GM12864 (cell line): ENCODE measurements at regions not wholly inside any gene's neighbourhood (a gene's known extent, or its start where the extent isn't known, plus 50 kb on each side); places are given as distances from the start of the nearest gene placed in this dataset.
"Not testable (repeated sequence)": the region's sequence is repeated elsewhere in the genome, so short reads cannot be mapped to it uniquely, and the experiment has no call there.

Source experiments
- DNase-seq: peaks from one replicate; pipeline ENCODE4 v3.0.0-alpha.2; 2011; ENCODE audit warnings: low read depth
- H3K4me3 ChIP-seq: 2 replicates; pipeline ENCODE4 v1.5.1; 2011; ENCODE audit warnings: mild to moderate bottlenecking, low read depth, low read length, control low read depth
- TF ChIP-seq, protein P1 (sequence below): IDR thresholded peaks from 2 replicates; pipeline ENCODE4 v1.5.1; 2011; ENCODE audit warnings: low read depth, mild to moderate bottlenecking, moderate library complexity, low read length, control low read depth, inconsistent platforms; ENCODE audit errors: missing control alignments

DNA sequence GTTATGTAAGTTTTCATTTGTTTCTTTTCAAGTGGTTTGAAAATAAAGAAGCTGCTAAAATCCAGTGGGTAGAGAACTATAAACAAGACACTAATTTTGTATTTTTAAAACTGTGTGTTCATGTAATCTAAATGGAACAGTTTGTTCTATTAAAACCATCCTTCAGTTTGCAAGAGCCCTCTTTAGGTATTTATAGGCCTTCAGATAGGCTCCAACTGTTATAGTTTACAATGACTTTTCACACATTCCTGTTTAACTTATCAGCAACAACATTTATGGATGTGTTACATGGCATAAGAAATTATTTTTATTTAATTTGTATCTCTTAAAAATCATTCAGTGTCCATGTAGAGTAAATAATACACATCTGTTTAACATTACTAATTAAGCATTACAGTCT is 126.7 kb upstream of the SLCO6A1 start:
- DNase-seq, result no peak
- TF ChIP-seq, protein P1, sequence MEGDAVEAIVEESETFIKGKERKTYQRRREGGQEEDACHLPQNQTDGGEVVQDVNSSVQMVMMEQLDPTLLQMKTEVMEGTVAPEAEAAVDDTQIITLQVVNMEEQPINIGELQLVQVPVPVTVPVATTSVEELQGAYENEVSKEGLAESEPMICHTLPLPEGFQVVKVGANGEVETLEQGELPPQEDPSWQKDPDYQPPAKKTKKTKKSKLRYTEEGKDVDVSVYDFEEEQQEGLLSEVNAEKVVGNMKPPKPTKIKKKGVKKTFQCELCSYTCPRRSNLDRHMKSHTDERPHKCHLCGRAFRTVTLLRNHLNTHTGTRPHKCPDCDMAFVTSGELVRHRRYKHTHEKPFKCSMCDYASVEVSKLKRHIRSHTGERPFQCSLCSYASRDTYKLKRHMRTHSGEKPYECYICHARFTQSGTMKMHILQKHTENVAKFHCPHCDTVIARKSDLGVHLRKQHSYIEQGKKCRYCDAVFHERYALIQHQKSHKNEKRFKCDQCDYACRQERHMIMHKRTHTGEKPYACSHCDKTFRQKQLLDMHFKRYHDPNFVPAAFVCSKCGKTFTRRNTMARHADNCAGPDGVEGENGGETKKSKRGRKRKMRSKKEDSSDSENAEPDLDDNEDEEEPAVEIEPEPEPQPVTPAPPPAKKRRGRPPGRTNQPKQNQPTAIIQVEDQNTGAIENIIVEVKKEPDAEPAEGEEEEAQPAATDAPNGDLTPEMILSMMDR, result no peak
- H3K4me3 ChIP-seq, result no peak overlapping the region

DNA sequence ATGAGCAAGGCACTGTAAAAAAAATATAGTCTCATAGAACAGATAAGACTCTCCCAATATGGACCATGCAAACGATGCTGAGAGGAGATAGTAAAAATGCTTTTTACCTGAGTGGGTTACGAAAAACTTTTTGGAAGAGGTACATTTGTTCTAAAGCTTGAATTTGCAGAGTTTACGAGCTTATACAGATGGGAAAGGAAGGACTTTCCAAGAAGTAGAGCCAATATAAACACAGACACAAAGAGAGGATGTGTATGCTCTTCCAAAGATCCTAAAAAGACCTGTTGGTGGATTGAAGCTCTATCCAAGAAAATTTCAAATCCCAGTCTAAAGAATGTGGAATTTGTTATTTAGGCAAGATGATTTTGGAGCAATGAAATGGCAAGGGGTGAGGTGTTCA is 127.1 kb upstream of the SLCO6A1 start:
- TF ChIP-seq, protein P1, result no peak

DNA sequence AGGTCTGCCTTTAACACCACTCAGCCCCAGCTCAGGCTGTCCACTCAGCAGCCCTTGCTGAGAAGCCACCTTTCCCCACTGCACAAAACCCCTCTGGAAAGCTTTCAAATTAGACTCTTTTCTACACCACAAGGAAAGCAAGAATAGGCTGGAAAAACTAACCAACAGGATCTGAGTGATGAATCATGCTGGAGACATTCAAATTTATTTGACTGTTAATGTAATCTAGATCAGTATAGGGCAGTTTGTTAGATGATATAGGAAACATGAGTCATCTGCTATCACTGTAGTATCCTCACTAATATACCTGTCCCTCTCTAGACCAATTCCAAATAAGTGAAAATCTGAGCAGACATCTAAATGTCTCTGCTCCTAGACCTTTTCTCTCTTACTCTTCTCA is 127.8 kb upstream of the PAM start:
- DNase-seq, result no peak
- no peak overlapping the region for H3K4me3 ChIP-seq
- TF ChIP-seq, protein P1, result no peak

More for the DNA sequence above, 127.1 kb upstream of the SLCO6A1 start:
- DNase-seq, result no peak
- H3K4me3 ChIP-seq, result no peak overlapping the region

DNA sequence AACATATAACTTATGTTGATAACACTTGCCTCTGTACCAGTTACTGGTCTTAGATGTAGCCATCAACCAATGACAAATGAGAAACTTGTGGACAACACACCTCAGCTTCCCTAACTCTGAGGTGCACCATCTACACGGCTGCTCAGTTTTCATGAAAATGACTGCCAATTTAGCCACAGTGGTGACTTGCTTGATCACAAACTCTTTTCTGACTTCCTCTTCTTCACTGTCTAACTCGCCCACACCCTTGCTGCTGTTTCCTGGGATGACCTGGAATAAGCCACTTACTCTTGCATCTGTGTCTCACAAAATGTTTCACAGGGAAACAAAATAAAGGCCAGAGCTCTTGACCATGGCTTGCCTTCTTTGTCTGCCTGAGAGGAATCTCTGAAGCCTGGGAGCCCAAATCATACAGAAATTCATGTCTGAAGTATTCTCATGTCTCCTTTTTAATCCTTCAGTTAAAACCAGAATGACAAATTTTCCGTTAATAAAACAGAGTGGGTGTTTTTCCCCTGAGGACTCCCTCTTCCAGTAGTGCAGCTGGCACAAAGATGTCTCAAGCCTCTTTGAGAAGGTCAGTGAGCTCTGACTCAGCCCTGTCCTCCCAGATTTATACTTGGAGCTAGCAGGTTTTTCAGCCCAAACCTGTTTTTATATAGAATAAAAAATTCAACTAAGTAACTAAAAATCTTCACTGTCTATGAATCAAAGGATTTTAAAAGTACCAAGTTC is 126.5 kb upstream of the PAM start:
- no peak for DNase-seq

DNA sequence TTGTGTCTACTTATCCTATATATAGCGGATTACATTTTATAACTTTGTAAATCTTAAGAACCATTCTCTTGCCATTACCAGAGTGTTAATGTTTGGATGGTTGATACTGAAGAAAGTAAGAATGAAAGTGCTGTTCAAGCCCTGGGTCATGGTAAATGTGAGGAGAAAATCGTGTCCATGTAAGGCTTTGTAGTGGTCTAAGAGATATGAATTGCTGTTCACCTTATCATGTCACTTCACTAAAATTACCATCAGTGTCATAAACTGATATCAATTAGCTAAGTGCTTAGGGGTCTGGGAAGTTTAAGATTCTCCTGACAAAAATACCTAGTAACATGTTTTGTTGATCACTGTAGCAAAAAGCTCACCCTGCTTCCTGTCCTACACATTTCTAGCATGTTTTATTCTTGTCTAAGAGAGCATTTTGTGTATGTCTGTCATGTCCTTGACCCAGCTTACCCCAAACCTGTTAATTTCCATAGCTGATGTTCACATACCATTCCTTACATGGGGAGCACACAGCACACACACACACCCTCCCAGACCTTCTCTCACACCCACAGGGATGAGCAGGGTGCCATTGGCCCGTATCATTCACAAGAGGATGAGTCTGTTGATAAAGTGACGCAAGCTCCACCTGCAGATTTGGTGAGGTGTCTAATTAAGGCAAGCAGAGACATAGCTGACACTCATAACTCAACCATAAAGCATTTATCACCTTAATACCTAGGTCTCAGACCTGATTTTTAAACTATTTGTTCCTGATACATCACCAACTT is 125.1 kb upstream of the PAM start:
- H3K4me3 ChIP-seq, result no peak overlapping the region
- TF ChIP-seq, protein P1, result no peak
- no peak for DNase-seq

More for the DNA sequence above, 126.5 kb upstream of the PAM start:
- TF ChIP-seq, protein P1, result no peak
- no peak overlapping the region for H3K4me3 ChIP-seq

DNA sequence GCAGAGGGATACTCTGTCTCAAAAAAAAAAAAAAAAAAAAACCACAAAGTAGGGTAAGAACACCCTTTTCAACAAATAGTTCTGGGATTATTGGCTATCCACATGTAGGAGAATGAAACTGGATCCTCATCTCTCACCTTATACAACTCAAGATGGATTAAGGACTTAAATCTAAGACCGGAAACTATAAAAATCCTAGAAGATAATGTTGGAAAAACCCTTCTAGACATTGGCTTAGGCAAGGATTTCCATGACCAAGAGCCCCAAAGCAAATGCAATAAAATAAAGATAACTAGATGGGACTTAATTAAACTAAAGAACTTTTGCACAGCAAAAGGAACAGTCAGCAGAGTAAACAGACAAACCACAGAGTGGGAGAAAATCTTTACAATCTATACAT is 119.7 kb upstream of the PAM start:
- not testable (repeated sequence) for DNase-seq, H3K4me3 ChIP-seq

DNA sequence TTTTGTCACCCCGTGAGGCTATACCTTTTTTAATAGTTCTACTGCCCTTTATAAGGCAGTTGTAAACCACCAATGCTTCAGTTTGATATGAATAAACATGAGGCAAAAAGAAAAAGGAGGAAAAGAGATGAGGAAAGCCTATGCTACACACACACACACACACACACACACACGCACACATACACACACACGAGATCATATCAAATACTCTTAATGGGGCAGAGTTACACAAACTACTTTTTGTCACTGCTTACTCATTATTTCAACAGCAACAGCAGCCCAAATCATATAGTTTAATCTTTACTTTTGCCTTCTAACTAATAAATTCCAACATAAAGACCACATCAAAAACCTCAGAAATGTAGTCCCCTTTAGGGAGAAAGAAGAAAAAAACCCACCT is 116.8 kb upstream of the PAM start:
- DNase-seq, result no peak
- TF ChIP-seq, protein P1, result no peak
- no peak overlapping the region for H3K4me3 ChIP-seq
